ENCODE measurements at regions not wholly inside any gene's neighbourhood (a gene's known extent, or its start where the extent isn't known, plus 50 kb on each side); places are given as distances from the start of the nearest gene placed in this dataset.

DNA sequence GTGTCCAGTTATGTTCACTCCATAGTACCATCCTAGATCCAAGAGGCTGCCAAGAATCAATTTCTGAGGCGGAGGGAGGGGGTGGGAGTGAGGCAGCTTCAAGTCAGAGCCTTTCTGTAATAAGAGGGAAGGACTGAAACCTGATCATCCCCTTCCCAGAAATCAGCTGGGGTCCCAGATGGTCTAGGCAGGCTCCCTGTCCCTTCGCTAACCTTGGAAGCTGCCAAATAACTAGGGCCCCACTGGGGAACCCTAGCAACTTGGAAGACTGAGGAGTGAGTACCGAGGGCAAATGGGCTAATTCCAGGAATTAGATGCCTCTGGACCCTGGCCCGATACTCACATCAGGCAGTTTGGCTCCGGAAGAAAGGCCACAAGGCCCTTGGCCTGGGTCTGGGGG, 113.3 kb downstream of the NAV1 start:
- H3K9ac ChIP-seq (ENCODE audit: low read depth in 1 of 2, low read length in 2 of 2): no peak overlapping the region
- 95% methylated on average over 5 of the region's 5 CpGs for WGBS
- H3K27me3 ChIP-seq (ENCODE audit: control insufficient read depth in 4 of 4, insufficient read depth in 4 of 4, low read length in 3 of 4): peaks cover 0 to 2% (median 0%) of the 10 kb centered on the region in 4 donors
- no peak overlapping the region for H3K4me3 ChIP-seq (ENCODE audit: low read depth in 1 of 3, low read length in 3 of 3)
- H3K4me1 ChIP-seq (ENCODE audit: control insufficient read depth in 4 of 4, insufficient read depth in 4 of 4, low read length in 3 of 4): peaks cover 9 to 26% (median 18%) of the 10 kb centered on the region in 4 donors
- TF ChIP-seq RAD21 (IDR thresholded peaks at IDR 0.05) (no peak), SP1 (IDR thresholded peaks at IDR 0.05) (no peak), EGR1 (IDR thresholded peaks at IDR 0.05; ENCODE audit: low read depth in 2 of 2) (no peak), FOXA2 (IDR thresholded peaks at IDR 0.05) (no peak), RXRA (IDR thresholded peaks at IDR 0.05) (no peak), FOXA1 (IDR thresholded peaks at IDR 0.05) (no peak), GABPA (IDR thresholded peaks at IDR 0.05 in 1 of 2, conservative IDR thresholded peaks at IDR 0.05 in 1 of 2) (no peak)
- TF ChIP-seq, protein P1, sequence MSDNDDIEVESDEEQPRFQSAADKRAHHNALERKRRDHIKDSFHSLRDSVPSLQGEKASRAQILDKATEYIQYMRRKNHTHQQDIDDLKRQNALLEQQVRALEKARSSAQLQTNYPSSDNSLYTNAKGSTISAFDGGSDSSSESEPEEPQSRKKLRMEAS (IDR thresholded peaks at IDR 0.05): no peak
- TF ChIP-seq, protein P2, sequence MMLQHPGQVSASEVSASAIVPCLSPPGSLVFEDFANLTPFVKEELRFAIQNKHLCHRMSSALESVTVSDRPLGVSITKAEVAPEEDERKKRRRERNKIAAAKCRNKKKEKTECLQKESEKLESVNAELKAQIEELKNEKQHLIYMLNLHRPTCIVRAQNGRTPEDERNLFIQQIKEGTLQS (IDR thresholded peaks at IDR 0.05): no peak
- no peaks in the 10 kb centered on the region for H3K36me3 ChIP-seq (ENCODE audit: control insufficient read depth in 4 of 4, insufficient read depth in 3 of 4, low read depth in 1 of 4, low read length in 3 of 4)
- no peak for DNase-seq (ENCODE audit: low spot score)
- no peaks in the 10 kb centered on the region for H3K9me3 ChIP-seq (ENCODE audit: control insufficient read depth in 4 of 4, low read length in 3 of 4)
- no peak overlapping the region for H3K27ac ChIP-seq (ENCODE audit: low read depth in 1 of 2, low read length in 2 of 2)

DNA sequence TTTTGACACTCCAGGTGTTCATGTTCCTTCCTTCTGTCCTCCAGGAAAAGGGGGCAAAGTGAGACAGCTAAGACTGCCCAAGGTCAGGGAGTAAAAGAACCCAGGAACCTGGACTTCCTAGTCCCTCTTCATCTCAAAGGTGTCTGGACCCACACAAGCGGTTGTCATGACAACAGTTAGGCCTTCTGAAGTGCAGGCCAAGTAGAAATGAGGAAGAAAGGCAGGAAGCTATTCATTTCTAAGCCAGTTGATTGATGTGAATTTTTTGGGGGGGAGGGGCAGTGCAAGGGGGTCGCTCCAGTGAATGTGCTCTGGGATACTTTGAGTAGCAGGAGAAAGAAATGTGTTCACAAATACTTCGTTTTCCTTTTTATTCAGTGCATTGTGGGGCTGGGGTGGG, 114.3 kb downstream of the NAV1 start:
- Histone ChIP-seq H3K36me3 (ENCODE audit: control insufficient read depth in 4 of 4, insufficient read depth in 3 of 4, low read depth in 1 of 4, low read length in 3 of 4) (no peaks in the 10 kb centered on the region), H3K27ac (ENCODE audit: low read depth in 1 of 2, low read length in 2 of 2) (no peak overlapping the region), H3K9ac (ENCODE audit: low read depth in 1 of 2, low read length in 2 of 2) (no peak overlapping the region), H3K4me1 (ENCODE audit: control insufficient read depth in 4 of 4, insufficient read depth in 4 of 4, low read length in 3 of 4) (peaks cover 9 to 20% (median 18%) of the 10 kb centered on the region in 4 donors), H3K27me3 (ENCODE audit: control insufficient read depth in 4 of 4, insufficient read depth in 4 of 4, low read length in 3 of 4) (peaks cover 0 to 2% (median 0%) of the 10 kb centered on the region in 4 donors), H3K4me3 (ENCODE audit: low read depth in 1 of 3, low read length in 3 of 3) (no peak overlapping the region), H3K9me3 (ENCODE audit: control insufficient read depth in 4 of 4, low read length in 3 of 4) (no peaks in the 10 kb centered on the region)
- no peak for DNase-seq (ENCODE audit: low spot score)
- TF ChIP-seq, protein P2 (IDR thresholded peaks at IDR 0.05): no peak
- TF ChIP-seq GABPA (IDR thresholded peaks at IDR 0.05 in 1 of 2, conservative IDR thresholded peaks at IDR 0.05 in 1 of 2) (no peak), EGR1 (IDR thresholded peaks at IDR 0.05; ENCODE audit: low read depth in 2 of 2) (no peak), JUND (IDR thresholded peaks at IDR 0.05) (no peak), NR2F2 (IDR thresholded peaks at IDR 0.05) (no peak), FOXA2 (IDR thresholded peaks at IDR 0.05) (no peak), RXRA (IDR thresholded peaks at IDR 0.05) (no peak), SP1 (IDR thresholded peaks at IDR 0.05) (no peak)
- TF ChIP-seq, protein P1 (IDR thresholded peaks at IDR 0.05): no peak
- TF ChIP-seq, protein P3, sequence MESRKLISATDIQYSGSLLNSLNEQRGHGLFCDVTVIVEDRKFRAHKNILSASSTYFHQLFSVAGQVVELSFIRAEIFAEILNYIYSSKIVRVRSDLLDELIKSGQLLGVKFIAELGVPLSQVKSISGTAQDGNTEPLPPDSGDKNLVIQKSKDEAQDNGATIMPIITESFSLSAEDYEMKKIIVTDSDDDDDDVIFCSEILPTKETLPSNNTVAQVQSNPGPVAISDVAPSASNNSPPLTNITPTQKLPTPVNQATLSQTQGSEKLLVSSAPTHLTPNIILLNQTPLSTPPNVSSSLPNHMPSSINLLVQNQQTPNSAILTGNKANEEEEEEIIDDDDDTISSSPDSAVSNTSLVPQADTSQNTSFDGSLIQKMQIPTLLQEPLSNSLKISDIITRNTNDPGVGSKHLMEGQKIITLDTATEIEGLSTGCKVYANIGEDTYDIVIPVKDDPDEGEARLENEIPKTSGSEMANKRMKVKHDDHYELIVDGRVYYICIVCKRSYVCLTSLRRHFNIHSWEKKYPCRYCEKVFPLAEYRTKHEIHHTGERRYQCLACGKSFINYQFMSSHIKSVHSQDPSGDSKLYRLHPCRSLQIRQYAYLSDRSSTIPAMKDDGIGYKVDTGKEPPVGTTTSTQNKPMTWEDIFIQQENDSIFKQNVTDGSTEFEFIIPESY (IDR thresholded peaks at IDR 0.05): no peak
- TF ChIP-seq, protein P4, sequence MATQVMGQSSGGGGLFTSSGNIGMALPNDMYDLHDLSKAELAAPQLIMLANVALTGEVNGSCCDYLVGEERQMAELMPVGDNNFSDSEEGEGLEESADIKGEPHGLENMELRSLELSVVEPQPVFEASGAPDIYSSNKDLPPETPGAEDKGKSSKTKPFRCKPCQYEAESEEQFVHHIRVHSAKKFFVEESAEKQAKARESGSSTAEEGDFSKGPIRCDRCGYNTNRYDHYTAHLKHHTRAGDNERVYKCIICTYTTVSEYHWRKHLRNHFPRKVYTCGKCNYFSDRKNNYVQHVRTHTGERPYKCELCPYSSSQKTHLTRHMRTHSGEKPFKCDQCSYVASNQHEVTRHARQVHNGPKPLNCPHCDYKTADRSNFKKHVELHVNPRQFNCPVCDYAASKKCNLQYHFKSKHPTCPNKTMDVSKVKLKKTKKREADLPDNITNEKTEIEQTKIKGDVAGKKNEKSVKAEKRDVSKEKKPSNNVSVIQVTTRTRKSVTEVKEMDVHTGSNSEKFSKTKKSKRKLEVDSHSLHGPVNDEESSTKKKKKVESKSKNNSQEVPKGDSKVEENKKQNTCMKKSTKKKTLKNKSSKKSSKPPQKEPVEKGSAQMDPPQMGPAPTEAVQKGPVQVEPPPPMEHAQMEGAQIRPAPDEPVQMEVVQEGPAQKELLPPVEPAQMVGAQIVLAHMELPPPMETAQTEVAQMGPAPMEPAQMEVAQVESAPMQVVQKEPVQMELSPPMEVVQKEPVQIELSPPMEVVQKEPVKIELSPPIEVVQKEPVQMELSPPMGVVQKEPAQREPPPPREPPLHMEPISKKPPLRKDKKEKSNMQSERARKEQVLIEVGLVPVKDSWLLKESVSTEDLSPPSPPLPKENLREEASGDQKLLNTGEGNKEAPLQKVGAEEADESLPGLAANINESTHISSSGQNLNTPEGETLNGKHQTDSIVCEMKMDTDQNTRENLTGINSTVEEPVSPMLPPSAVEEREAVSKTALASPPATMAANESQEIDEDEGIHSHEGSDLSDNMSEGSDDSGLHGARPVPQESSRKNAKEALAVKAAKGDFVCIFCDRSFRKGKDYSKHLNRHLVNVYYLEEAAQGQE (IDR thresholded peaks at IDR 0.05): no peak
- WGBS: 73% methylated on average over 3 of the region's 3 CpGs

Measured in liver (tissue), 7 donors.